SHP77 (cell line): ENCODE measurements at regions not wholly inside any gene's neighbourhood (a gene's known extent, or its start where the extent isn't known, plus 50 kb on each side); places are given as distances from the start of the nearest gene placed in this dataset.

Experiments
- DNase-seq, 2 experiments: peaks; one replicate each; lab custom pipeline; 2025; lab: John Stamatoyannopoulos, UW

DNA sequence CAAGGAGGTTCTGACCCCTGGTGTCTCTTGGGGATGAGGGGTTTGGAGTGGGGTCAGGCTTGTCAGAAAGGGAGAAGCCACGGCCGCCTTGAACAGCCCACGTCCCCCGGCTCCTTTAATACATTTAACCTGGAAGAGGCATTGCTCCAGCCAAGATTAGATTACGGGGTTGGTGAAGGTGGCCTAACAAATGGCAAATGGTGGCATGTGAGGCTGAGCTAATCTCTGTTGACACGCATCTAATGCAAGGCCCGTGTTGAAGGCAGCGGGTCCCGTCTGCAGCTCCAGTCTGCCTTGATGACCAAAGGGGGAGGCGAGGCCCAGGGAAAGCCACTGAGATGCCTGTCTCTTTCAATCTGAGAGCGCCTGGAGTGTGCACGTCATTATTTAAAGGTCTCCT is 673.7 kb upstream of the TBX3 start:
- no peak for DNase-seq

DNA sequence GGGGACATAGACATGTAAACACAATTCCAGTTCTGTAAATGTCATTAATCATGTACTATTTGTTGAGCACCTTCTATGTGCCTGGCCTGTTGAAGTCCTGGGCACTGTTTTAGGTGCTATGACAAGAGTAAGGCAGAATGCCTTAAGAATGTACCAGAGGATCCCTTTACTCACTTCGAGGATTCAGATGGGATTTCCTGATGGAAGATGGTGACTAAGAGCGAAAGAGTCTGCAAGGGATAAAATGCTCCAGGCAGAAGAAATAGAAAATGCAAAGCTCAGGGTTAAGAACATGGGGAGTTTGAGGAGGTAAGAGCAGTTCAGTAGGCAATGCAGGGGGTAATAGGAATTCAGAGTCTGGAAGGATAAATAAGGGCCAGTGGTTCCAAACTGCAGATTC is 671.3 kb upstream of the TBX3 start:
- DNase-seq: no peak

DNA sequence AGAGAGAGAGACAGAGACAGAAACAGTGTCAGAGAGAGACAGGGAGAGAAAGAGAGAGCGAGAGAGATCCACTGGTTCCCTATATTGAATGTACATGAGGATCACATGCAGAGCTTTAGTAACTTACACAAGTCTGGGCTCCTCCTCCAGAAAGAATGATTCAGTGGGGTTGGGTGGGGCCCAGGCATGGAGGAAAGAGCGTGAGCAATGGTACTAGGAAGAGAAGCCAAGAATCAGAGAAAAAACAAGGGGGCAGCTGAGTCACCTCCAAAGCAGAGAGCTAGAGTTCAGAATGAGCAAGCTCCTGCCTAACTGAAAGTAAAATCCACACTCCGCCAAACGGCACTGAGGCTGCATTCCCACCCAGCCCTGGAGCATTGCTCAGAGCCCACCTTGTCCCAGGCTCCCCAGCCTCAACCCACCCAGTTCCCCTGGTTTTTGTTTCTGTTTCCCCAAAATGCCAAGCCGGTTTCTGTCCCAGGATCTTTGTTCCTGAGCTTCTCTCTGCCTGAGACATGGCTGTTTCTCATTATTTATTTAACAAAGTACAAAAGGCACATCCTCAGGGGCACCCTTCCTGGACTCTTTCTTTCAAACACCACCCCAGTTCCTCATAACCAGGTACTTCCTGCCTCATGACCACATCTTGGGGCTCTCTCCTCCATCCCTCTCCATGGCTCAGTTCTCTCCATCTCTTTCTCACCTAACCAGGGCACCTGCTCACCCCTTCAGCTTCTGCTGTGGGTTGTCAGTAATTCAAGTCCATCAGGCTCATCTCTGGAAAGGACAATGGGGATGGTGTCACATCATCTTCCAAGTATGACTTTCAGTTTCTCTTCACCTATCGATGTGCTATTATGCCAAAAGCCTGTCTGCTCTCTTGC is 670.3 kb upstream of the TBX3 start:
- DNase-seq: no peak

DNA sequence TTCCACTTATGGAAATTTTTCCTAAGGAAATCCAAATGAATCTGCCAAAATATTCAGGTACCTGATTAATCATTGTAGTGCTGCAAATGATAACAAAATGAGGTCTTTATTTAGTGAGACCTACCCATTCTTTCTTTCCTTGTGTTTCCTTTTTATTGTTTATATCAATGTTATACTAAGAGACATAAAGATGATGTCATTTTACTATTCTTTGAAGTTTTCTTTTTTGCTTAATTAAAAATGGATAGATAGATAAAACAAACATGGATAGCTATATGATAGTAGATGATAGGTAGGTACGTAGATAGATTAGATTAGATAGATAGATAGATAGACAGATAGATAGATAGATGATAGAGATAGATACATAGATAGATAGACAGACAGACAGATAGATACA is 669.5 kb upstream of the TBX3 start:
- no peak for DNase-seq

DNA sequence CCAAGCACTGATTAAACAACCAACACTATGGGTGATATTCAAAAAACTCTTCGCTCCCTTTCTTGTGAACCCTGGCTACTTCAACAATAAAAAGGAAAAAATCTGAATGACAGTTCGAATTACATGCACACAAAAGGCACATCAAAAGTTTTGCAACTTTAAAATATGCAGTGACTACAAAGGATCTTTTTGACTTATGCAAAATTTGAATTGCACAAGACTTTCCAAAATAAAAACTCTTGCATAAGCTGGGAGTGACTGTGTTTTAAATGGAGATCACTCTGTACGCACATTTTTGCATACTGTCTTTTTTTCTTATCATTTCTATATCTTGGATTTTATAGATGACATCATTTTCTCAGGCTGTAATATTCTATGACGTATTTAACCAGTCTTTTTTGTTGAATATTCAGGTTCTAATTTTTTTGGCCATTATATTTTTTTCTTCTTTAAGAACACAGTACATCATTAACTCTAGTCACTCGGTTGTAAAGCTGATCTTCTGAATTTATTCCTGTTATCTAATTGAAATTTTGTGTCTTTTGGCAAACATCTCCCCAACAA is 667.6 kb upstream of the TBX3 start:
- no peak for DNase-seq

DNA sequence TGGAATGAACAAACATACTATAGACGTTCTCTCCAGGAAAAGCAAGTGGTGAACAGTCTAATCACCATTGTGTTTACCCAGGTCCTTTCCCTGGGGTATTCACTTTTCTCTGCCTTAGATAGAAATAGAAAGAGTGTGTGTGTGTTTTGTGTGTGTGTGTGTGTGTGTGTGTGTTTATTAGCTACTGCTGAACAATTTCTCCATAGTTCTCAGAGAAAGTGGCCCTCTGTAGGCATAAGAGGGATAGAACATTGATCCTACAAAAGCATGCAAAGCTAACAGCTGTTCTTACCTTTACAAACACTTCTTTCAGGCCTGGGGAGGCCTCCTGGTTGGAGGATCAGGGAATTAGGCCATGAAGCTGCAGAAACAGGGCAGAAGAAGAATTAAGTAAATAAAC is 665.7 kb upstream of the TBX3 start:
- no peak for DNase-seq

DNA sequence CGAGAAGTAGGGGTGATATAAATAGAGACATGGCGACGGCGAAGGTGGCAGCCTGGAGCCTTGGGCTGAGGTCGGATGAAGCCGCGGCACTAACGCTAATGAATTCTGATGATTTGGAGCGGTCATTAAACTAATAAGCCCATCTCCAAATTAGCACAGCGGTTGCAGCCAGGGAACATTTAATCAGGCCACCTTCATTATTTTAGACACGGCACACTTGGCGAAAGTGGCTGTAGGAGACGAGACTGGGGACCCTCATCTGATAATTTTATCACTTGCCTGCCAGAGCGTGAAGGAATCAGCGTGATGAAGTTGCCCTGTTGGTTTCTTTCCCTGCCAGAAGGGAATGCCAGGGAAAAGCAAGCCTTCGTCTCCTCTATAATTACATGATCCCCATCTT is 664.3 kb upstream of the TBX3 start:
- no peak for DNase-seq

DNA sequence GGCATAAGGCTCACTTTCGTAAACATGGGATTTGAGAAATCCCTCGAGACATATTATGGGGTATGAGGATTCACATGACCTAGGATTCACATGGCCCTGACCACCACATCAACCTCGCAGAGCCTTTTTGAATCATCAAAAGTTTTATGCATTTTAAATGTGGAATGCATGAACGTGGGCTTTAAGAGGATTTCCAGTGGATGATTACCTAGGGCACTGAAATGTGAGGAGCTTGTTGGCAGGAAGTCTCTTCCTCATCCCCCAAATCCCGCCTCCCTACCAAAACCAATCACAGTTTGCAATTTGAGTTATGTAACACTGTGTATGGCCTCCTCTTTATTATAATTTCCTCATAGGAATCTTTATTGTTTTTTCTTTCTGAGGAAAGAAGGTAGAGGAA is 659.6 kb upstream of the TBX3 start:
- no peak for DNase-seq

DNA sequence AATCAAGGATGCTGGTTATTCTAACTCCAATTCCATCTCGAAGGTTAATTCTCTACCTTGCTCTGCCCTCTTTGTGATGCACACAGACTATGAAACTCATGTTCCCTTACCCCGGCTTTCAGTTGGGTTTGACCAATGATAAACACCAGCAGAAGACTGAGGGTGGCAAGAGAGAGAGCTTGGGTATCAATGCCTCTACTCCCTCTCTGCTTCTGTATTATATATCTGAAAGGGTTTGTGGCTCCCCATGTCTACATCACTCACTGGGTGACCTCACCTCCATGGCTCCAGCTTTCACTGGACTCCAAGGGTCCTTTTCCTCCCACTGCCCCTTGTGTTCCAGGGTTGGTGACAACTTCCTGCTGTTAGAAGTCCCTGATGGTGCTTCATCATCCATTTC is 659.0 kb upstream of the TBX3 start:
- no peak for DNase-seq

DNA sequence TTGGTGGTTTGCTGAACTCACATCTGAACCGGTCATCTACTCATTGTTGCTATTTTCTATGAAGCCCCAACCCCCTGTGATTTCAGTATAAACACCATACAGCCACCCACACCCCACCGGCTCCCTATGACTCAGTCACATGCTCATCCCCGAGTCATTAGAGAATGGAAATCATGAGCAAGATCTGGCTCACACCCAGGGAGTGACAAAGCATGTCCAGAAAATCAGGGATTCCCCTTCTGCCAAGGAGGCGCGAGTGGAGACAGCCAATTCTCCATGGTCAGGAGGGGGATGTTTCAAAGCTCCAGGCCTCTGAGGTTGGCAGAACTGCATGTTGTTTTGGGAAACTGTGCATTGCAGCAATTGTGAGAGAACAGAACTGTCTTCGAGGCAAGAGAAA is 657.5 kb upstream of the TBX3 start:
- DNase-seq: no peak

DNA sequence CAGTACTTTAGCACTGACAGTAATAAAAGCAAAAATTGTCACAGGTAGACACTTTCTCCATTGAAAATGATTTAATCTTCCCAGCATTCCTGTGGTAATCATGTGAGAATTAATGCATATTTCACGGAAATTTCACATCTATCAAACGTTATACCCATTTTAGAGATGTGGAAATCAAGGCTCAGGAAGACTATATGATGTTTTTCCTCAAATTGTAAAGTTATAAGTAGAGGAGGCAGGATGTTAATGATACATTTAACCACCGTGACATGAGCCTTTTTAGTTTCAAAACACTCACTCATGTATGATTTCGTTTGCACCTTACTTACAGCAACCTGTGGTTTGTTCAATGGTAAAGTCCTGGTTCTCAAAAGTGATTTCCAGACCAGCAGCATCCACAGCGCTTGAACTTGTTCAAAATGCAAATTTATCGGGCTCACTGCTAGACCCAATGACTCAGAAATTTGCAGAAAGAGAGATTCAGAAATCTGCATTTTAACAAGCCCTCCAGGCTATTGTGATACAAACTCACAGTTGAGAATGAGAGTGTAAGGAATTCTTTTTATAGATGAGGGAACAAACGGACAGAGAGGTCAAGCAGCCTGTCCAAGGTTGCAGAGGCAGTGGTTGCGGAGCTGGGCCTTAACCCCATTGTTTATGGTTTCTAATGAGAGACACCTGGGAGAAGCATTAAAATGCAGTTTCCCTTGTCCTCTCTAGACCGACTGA is 654.8 kb upstream of the TBX3 start:
- no peak for DNase-seq

DNA sequence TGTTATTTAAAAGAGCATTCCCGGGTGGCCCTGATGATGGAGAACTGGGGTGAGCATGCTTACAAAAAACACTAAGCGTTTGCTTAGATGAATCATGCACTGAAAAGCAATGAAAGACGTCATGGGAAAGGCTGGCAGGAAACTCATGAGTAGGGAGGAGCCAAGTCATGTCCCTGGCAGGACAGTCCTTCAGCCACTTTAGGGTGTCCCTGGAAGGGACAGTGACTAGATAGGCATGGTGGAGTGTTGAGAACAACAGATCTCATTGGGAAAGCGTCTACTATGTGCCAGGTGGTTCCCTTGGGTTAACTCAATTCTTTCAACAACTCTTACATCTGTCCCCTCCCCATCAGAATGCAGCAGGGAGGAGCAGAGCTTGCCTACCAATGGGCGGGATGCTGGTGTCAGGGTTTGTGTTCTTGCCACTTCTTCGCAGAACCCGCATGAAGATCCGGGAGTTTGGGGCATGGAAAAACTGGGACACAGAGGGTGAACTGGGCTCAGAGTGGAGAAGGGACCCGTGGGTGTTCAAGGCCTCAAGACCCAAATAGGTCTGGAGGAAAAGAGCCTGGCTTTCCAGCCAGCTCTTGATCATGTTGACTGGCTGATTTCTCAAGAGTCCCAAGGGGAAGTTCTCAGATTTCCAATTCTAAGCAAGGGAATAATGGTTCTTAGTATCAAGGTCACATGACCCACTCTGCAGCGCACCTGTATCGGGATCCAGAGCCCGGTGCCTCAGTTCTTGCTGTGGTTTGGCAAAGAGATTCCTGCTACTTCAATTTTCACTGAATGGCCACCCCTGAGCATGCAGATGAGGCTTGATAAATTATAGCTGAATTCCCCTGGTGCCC is 653.9 kb upstream of the TBX3 start:
- DNase-seq: peak; percentile 12 to 38

DNA sequence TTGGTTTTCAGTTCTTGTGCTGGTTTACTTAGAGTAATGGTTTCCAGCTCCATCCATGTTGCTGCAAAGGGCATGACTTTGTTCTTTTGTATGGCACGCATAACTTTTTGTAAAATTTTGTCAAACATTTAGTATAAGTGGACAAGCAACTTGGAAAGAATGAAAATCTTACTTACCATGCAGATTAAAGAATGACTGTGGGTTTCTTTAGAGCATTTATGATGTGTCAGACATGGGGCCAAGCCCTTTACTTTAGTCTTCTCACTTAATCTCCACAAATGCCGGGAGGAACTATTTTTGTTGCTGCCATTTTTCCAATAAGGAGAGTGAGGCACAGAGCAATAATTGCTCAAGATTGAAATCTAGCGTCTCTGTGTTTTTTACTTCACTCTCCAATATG is 652.5 kb upstream of the TBX3 start:
- DNase-seq: no peak

DNA sequence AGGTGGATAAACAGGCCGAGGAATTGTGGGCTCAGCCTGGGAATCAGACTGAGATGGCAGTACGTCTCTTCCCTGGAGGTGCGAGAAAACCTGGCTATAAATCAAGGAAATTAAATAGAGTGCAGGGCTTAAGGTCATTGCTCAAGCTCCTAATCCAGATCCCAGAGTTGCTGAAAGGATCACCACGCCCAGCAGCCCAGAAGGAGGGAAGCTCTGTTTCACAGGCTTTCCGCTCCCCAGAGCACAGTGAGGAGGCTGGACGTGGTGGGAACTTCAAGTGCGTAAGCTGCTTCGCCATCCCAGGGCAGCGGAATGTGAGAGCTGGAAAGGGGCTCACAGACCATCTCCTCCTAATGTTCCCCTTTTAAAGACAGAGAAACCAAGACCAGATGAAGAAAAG is 651.6 kb upstream of the TBX3 start:
- DNase-seq: no peak

DNA sequence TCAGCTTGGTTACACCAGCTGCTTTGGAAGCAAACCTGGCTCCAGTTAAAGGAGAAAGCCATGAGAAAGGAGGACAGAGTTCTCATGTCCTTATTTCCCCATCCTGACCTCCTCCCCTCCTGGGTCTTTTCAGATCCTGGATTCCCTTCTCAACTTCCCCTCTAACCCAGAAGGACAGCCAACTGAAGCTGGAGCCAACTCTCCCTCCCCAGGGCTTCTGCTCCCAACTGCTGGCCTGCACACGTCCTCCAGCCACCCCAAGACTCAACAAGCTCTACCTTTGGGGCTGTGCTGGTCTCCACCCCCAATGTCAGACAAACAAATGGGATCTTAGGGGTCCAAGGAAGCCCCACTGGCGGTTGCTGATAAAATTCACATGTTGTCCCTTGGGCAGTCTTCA is 651.1 kb upstream of the TBX3 start:
- no peak for DNase-seq

DNA sequence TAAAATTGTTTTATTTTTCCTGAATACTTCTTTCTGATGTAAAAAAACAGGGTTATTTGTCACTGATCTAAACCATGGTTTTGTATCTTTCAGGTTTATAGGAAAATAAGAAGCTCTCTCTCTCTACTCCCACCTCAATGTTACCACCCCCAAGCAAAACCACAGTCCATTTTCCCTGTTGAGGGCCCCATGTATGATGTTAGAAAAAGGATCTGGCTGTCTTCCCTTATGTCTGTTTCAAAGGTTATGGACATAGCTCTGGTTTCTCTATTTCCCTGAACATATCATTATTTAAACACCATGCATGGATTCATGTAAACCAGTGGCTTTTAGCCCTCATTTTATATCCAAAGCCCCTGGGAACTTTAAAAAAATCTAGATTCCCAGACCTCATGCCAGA is 649.0 kb upstream of the TBX3 start:
- DNase-seq: no peak

DNA sequence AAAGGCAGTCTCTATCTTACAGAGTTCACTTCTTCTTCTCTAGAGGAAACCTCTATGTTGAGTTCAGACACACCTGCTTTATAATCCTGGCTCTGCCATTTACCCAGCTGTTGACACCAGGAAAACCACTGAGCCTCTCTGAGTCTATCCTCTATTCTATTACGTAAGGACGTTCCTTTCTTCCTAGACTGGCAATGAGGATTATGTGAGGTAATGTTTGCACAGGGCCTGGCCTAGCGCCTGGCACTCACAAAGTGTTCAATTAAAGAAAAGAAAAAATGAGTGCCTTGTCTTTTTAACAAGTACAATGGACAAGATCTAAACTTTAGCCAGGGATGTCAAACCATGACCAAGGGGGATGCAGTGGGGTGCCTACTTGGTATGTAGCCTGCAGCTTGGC is 641.9 kb upstream of the TBX3 start:
- DNase-seq: peak; percentile 40 to 51

DNA sequence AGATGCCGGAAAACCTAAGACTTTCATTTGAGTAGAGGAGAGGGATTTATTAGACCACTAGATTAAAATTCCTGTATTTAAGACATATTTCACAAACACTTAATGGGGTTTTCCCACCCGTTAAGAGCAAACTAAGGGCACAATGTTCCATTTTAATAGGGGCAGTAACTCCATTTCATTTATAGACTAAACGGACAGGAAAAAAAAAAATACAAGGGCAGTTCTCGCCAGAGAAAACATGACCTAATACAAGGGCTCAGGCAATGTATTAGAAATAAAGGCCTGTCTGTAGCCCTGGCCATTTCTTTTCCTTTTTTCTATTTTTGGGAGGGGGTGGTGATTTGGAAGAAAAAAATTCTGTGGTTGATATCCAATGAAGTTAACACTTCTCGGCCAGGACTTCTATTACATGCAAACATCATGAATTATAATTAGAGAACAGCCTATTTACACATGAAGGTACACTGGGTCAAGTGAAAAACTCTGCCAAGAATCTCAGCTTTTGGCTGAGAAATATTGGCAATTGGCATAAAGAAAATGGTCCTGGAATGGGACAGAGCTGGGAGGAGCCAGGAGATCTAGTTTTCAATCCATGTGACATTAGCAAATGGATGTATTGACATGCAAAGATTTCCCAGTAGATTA is 641.1 kb upstream of the TBX3 start:
- DNase-seq: no peak

DNA sequence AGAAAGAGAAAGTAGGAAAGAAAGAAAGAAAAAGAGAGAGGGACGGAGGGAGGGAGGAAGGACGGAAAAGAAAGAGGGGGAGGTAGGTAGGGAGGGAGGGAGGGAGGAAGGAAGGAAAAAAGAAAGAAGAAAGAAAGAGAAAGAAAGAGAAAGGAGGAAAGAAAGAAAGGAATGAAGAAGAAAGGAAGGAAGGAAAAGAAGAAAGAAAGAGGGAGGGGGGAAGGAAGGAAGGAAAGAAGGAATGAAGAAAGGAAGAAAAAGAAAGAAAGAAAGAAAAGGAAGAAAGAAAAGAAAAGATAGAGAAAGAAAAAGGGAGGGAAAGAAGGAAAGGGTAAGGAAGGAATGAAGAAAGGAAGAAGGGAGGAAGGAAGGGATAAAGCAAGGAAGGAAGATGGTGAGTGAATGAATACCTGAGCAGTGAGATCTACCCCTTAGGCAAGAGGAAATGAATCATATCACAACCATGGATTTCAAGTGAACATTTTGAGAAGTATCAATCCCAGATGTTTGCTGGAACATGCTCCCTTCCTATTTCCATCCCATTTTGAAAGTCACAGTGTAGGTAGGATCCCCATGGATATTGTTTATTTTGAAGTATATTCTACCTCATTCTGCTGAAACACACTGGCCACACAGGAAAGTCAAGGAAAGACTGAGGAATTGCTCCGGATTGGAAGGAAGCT is 639.4 kb upstream of the TBX3 start:
- no peak for DNase-seq

DNA sequence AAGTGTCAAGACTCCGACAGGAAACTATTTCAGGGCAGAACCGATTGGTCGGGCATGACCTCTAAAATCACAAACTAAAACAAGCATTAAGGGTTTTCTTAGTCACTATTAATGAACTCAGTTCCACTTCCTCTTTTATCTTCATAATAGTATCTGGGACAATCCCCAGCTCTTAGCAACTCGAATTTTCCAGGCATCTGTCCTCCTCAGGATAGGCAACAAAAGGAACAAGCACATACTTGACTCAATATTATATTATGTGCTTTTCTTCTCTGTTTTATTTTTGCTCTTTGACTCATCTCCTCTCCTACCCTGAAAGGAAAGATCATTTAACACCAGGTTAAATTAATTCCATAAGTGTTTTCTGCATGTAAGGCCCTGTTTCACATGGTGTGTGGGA is 638.3 kb upstream of the TBX3 start:
- no peak for DNase-seq

DNA sequence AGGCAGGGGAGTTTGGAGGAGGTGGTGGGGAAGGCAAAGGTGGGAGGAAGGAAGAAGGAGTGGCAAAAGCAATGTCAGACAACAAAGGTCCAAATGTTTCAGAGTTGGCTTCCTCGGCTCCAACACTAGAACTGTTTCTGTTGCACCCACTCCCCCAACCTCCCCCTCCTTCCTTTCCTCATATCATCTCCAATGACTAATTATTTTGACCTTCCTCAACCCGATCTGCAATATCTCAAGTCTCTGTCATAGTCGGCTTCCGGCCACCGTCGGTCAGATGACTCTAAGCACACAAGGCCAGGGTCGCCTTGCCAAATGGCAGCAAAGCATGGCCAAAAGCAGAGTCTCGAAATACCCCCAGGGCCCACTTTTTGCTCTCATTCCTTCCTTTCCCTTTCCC is 637.0 kb upstream of the TBX3 start:
- DNase-seq: no peak
